ENCODE measurements at regions not wholly inside any gene's neighbourhood (a gene's known extent, or its start where the extent isn't known, plus 50 kb on each side); places are given as distances from the start of the nearest gene placed in this dataset.

DNA sequence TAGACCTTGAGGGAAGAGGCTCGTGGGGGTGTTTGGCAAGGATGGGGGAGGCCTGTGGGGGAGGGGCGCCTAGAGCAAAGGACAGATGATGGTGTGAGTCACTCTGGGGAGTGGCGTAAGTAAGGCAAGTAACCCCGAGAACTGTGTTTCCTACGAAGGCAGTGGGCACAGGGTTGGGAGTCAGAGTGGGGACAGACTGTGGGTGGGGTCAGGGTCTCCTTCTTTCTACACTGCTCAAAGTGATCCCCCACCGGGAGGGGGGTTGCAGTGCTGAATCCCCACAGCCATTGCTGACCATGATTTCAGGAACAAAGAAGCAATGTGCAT lies 136.8 kb downstream of the TENT4A start:
- Histone ChIP-seq H3K9me3 (ENCODE audit: low read length) (no peaks in the 10 kb centered on the region), H3K9me2 (ENCODE audit: insufficient read depth, low read length) (no peaks in the 10 kb centered on the region), H3K36me3 (ENCODE audit: insufficient read depth, low read length) (no peaks in the 10 kb centered on the region), H2AFZ (ENCODE audit: low read length) (no peak overlapping the region), H3K4me1 (ENCODE audit: insufficient read depth, low read length, poor library complexity, severe bottlenecking) (no peaks in the 10 kb centered on the region), H3K27ac (ENCODE audit: low read depth, low read length, poor library complexity, severe bottlenecking) (no peak overlapping the region), H3K4me2 (ENCODE audit: low read length) (no peak overlapping the region), H3K4me3 (ENCODE audit: low read depth, low read length, poor library complexity, severe bottlenecking) (no peak overlapping the region), H4K20me1 (ENCODE audit: insufficient read depth, low read length) (no peaks in the 10 kb centered on the region), H3K79me2 (ENCODE audit: insufficient read depth, low read depth, low read length) (no peaks in the 10 kb centered on the region)
- TF ChIP-seq EZH2phosphoT487 (IDR thresholded peaks at IDR 0.05; ENCODE audit: borderline replicate concordance, low read depth, low read length): no peak
- TF ChIP-seq, protein P1, sequence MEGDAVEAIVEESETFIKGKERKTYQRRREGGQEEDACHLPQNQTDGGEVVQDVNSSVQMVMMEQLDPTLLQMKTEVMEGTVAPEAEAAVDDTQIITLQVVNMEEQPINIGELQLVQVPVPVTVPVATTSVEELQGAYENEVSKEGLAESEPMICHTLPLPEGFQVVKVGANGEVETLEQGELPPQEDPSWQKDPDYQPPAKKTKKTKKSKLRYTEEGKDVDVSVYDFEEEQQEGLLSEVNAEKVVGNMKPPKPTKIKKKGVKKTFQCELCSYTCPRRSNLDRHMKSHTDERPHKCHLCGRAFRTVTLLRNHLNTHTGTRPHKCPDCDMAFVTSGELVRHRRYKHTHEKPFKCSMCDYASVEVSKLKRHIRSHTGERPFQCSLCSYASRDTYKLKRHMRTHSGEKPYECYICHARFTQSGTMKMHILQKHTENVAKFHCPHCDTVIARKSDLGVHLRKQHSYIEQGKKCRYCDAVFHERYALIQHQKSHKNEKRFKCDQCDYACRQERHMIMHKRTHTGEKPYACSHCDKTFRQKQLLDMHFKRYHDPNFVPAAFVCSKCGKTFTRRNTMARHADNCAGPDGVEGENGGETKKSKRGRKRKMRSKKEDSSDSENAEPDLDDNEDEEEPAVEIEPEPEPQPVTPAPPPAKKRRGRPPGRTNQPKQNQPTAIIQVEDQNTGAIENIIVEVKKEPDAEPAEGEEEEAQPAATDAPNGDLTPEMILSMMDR (conservative IDR thresholded peaks at IDR 0.05; ENCODE audit: low read length): no peak
- no TSS peak for BruUV-seq (replicated peaks)
- ChIA-PET CTCF (ENCODE audit: unreplicated experiment) (no interaction called here), POLR2A (no interaction called here)
- DNase-seq (ENCODE audit: low spot score): no peak
- intact Hi-C loops (cut with micrococcal nuclease; ENCODE audit: unreplicated experiment): no loop called here

DNA sequence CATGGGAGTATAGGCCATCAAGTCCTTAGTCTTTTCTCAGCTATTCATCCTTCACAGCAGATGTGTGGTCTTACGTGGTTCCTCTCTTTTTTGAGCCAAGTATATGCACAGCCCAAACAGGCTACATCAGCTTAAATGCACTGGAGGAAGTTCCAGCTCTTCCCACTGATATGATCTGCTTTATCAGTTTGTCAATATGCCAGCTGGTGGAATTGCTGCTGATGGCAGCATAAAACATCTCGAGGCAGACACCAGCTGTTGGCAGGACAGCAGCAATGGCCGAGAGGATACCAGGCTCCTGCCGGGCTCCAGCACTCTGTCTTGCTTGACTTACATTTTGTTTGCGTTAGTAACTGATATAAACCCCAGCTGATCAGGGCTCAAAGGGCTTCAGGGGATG lies 143.4 kb downstream of the TENT4A start:
- Histone ChIP-seq H3K4me2 (ENCODE audit: low read length) (no peak overlapping the region), H3K4me3 (ENCODE audit: low read depth, low read length, poor library complexity, severe bottlenecking) (no peak overlapping the region), H3K27ac (ENCODE audit: low read depth, low read length, poor library complexity, severe bottlenecking) (no peak overlapping the region), H3K9me3 (ENCODE audit: low read length) (no peaks in the 10 kb centered on the region), H3K9me2 (ENCODE audit: insufficient read depth, low read length) (no peaks in the 10 kb centered on the region), H3K36me3 (ENCODE audit: insufficient read depth, low read length) (no peaks in the 10 kb centered on the region), H3K79me2 (ENCODE audit: insufficient read depth, low read depth, low read length) (no peaks in the 10 kb centered on the region), H4K20me1 (ENCODE audit: insufficient read depth, low read length) (no peaks in the 10 kb centered on the region), H2AFZ (ENCODE audit: low read length) (no peak overlapping the region), H3K4me1 (ENCODE audit: insufficient read depth, low read length, poor library complexity, severe bottlenecking) (no peaks in the 10 kb centered on the region)
- CTCF ChIA-PET (ENCODE audit: unreplicated experiment): no interaction called here
- no TSS peak for BruUV-seq (replicated peaks)
- intact Hi-C loops (cut with micrococcal nuclease; ENCODE audit: unreplicated experiment): no loop called here
- TF ChIP-seq EZH2phosphoT487 (IDR thresholded peaks at IDR 0.05; ENCODE audit: borderline replicate concordance, low read depth, low read length): no peak
- TF ChIP-seq, protein P1 (conservative IDR thresholded peaks at IDR 0.05; ENCODE audit: low read length): no peak
- POLR2A ChIA-PET: no interaction called here
- no peak for DNase-seq (ENCODE audit: low spot score)

DNA sequence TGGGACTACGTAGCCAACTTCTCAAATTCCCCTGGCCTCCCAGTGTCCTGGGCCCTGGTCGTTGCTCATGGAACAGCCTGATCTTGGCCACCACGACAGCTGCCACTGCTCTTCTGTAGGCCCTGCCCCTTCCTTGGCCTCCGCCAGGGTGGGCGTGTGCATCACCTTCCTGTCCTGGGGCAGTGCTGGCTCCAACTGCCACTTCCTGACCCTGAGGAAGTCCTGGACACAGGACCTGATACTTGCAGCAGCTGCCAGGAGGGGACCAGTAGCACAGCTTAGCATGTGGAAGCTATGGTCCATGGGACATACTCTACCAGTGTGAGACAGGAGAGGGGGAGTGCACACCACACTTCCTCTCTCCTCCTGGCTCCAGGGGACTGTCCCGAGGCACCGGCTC lies 145.2 kb downstream of the TENT4A start:
- no peak overlapping the region for H3K27ac ChIP-seq (ENCODE audit: low read depth, low read length, poor library complexity, severe bottlenecking)
- intact Hi-C loops (cut with micrococcal nuclease; ENCODE audit: unreplicated experiment): no loop called here
- ChIA-PET POLR2A (no interaction called here), CTCF (ENCODE audit: unreplicated experiment) (no interaction called here)
- H3K36me3 ChIP-seq (ENCODE audit: insufficient read depth, low read length): no peaks in the 10 kb centered on the region
- H3K4me3 ChIP-seq (ENCODE audit: low read depth, low read length, poor library complexity, severe bottlenecking): no peak overlapping the region
- no peaks in the 10 kb centered on the region for H4K20me1 ChIP-seq (ENCODE audit: insufficient read depth, low read length)
- H3K79me2 ChIP-seq (ENCODE audit: insufficient read depth, low read depth, low read length): no peaks in the 10 kb centered on the region
- H3K4me1 ChIP-seq (ENCODE audit: insufficient read depth, low read length, poor library complexity, severe bottlenecking): no peaks in the 10 kb centered on the region
- TF ChIP-seq, protein P1 (conservative IDR thresholded peaks at IDR 0.05; ENCODE audit: low read length): no peak
- no peak for TF ChIP-seq EZH2phosphoT487 (IDR thresholded peaks at IDR 0.05; ENCODE audit: borderline replicate concordance, low read depth, low read length)
- no peaks in the 10 kb centered on the region for H3K9me3 ChIP-seq (ENCODE audit: low read length)
- no TSS peak for BruUV-seq (replicated peaks)
- H2AFZ ChIP-seq (ENCODE audit: low read length): no peak overlapping the region
- DNase-seq (ENCODE audit: low spot score): no peak
- no peak overlapping the region for H3K4me2 ChIP-seq (ENCODE audit: low read length)
- no peaks in the 10 kb centered on the region for H3K9me2 ChIP-seq (ENCODE audit: insufficient read depth, low read length)
